Activated T-cell treated with anti-CD3 and anti-CD28 coated beads for 48 hours (primary cell): ENCODE measurements at regions not wholly inside any gene's neighbourhood (a gene's known extent, or its start where the extent isn't known, plus 50 kb on each side); places are given as distances from the start of the nearest gene placed in this dataset.
"Not testable (repeated sequence)": the region's sequence is repeated elsewhere in the genome, so short reads cannot be mapped to it uniquely, and the experiment has no call there.

Source experiments
- DNase-seq: peaks from one replicate; pipeline ENCODE4 v3.0.0-alpha.2; 2020; ENCODE audit warnings: low read depth

DNA sequence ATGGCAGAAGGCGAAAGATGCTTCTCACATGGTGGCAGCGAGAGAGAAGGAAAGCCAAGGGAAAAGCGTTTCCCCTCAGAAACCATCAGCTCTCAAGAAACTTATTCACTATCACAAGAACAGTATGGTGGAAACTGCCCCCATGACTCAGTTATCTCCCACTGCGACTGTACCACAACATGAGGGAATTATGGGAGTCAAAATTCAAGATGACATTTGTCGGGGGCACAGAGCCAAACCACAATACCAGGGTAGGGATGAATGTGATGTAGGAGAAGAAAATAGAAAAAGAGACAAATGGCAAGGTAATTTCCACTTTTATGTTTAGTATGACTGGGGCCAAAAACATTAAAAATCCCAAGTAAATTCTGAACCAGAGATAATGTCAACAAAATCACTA is 216.8 kb downstream of the TRIM36 start:
- no peak for DNase-seq

GRCh38 chr5:114949756-114950155 is 220.0 kb downstream of the TRIM36 start:
- DNase-seq: no peak

GRCh38 chr5:114948986-114949621 is 220.6 kb downstream of the TRIM36 start:
- no peak for DNase-seq

DNA sequence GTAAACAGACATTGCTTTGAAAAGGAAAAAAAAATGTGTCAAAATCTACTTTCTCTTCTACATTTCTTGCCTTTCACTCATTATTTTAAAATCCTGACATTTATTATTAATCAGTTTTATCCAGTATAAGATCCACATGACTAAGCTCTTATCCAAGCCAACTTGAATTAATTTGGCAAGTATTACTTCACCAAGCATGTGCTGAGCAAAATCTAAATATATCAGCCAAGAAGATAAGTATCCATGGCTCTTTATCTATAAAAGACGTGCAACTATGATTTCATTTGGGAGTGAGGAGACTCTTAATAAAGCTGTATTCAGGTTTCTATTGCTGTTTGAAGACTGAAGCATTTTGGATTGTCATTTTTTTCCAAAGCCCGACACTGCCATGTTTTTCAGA is 221.3 kb downstream of the TRIM36 start:
- no peak for DNase-seq

GRCh38 chr5:114940709-114941108 is 229.0 kb downstream of the TRIM36 start:
- DNase-seq: no peak

- no peak for DNase-seq
Measured at GRCh38 chr5:114935490-114935889, 234.2 kb downstream of the TRIM36 start.

- no peak for DNase-seq
Measured at GRCh38 chr5:114928644-114929462, 240.9 kb downstream of the TRIM36 start.

DNA sequence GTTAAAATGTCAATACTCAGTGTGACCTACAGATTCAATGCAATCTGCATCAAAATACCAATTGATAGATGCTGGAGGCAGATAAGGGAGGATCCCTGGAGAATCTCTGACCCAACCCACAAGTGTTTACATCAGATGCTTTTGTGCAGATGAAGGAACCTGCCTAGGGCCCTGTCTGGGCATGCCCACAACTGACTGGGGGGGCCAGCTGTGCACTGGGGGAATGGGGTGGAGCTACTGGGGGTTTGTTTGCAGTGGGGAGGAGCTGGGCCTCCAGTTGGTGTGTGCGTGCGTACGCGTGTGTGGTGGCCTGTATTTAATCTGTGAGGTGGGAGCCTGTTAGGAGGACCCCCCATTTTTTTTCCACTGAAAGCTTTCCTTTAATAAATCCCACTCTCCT is 244.9 kb downstream of the TRIM36 start:
- no peak for DNase-seq

DNA sequence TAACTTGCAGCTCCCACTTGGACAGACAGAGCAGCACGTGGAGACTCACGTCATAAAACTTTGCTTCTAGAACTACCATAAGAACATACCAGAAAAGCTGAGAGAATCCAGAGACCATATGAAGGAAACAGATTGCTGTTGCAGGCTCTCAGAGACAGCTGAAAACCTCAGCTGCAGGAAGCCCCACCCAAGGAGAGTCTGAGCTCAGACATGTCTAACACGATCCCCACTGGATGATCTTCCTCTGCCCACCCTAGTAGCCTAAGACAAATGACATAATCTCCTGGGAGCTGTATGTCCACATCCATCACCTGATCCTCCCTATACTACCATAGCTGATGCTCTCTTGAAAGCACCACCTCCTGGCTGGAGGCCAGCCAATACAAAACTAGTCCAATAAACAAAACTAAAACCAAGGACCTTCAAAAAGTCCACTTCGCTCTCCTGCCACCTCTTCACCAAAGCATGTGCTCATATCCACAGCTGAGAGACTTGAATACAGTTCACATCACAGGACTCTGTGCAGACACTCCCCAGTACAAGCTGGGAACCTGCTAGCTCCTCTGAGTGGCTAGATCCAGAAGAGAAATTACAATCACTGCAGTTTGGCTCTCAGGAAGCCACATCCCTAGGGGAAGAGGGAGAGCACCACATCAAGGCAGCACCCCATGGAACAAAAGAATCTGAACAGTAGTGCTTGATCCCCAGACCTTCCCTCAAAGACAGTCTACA is 257.4 kb downstream of the TRIM36 start:
- no peak for DNase-seq

- DNase-seq: no peak
Measured at GRCh38 chr5:114910727-114911126, 259.0 kb downstream of the TRIM36 start.

DNA sequence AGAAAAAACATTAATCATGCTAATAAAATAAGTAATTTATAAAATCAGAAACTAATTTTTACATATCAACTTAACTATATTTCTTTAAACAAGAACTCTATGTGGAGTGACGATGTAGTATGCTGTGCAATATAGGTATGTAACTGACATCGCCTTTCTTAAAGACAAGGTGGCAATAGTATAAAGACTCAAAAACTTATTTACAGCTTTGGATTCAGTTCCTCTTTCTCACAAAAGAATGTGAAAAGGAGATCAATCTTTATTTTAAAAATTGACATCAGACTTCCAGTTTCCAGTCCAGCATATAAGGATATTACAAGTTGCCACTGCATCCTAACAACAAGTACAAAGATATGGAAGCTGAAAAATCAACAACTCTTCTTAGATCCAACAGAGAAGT is 260.3 kb downstream of the TRIM36 start:
- DNase-seq: no peak

- no peak for DNase-seq
Measured at GRCh38 chr5:114903767-114904166, 265.9 kb downstream of the TRIM36 start.

DNA sequence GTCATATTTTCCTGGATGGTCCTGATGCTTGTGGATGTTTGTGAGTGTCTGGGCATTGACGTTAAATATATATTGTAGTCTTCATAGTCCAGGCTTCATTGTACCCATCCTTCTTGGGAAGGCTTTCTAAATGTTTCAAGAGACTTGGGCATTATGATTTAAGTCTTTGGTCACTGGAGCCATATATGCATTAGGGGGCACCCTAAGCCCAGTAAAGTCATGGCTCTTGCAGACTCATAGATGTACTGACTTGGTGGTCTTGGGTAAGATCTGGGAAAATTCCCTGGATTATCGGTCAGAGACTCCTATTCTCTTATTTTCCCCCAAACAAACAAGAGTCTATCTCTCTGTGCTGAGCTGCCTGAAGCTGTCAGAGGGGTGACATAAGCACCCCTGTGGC is 271.1 kb downstream of the TRIM36 start:
- no peak for DNase-seq

- DNase-seq: no peak
Measured at GRCh38 chr5:114883675-114884074, 286.0 kb downstream of the TRIM36 start.

GRCh38 chr5:114859438-114859735 is 310.3 kb downstream of the TRIM36 start:
- no peak for DNase-seq

DNA sequence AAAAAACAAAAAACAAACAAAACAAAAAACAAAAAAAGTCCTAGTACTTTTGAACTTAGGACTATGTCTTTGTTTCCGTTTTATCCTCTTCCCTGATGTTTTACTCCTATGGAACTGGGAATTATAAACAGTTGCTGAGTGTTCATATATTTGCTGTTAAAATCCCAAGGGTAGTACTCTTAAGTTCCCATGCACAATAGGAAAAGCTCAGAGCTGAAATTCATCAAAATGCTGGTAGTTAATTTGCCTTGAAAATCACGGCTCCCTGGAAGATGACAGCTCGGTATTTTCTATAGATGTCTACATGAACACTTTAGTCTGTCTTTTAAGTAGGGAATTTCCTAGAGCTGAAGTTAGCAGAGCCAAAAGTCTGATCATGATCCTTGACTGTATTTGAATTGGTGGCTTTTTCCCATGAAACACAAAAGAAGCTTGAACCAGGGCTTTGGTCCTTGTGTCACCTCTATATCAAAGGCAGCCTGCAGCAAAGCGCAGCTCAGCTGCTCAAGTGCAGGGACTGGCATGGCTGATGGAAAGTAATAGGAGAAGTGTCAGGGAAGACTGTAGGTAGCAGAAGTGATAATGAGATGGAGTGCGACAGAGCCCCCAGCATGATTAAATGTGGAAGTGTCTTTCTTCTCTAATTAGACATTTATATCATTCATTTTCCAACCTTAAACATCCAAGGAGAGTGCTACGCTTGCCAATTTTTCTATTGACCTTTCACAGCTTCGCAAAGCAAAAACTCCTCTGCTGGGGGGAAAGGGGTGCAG is 310.9 kb downstream of the TRIM36 start:
- DNase-seq: no peak

DNA sequence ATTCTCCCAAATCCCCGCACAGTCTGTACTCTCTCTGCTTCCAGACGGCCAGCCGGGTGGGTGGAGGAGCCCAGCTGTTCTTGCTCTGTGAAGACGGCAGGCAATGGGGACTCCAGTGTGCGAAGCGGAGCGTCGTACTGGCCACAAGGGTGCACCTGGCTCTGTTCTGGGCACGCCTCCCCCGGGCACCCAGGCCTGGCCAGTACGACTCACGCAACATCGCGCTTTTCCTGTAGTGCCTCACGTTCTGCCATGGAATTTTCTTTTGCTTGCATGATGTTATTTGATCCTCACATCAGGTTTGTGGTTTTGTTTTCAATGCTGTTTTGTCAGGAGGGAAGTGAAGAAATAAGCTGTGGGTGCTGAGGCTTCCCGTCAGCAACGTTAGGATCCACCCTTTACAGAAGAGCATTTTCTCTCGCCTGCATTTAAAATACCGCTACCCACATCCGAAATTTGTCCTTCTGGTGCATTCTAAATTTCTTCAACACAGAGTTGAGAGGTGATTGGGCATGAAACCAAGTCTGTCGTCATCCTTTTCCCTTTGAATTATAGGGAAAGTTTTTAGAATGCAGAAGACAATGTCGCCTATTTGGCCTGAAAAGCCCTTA is 311.7 kb downstream of the TRIM36 start:
- DNase-seq: no peak

- not testable (repeated sequence) for DNase-seq
Measured at GRCh38 chr5:114844711-114845110, 325.0 kb downstream of the TRIM36 start.

- DNase-seq: no peak
Measured at GRCh38 chr5:114839360-114839759, 330.3 kb downstream of the TRIM36 start.

GRCh38 chr5:114838937-114839336 is 330.8 kb downstream of the TRIM36 start:
- DNase-seq: no peak

- DNase-seq: no peak
Measured at GRCh38 chr5:114830114-114830513, 339.6 kb downstream of the TRIM36 start.

- no peak for DNase-seq
Measured at GRCh38 chr5:114822863-114823262, 346.8 kb downstream of the TRIM36 start.
